CD4-positive, alpha-beta T cell (primary cell): ENCODE measurements at regions not wholly inside any gene's neighbourhood (a gene's known extent, or its start where the extent isn't known, plus 50 kb on each side); places are given as distances from the start of the nearest gene placed in this dataset.
"Not testable (repeated sequence)": the region's sequence is repeated elsewhere in the genome, so short reads cannot be mapped to it uniquely, and the experiment has no call there.

Experiments used
- ATAC-seq: fragments of 200-7000 bp; cut with Tn5 transposase; one replicate; pipeline ENCODE4 v1.10.0; 2022; ENCODE audit warnings: mild to moderate bottlenecking; ENCODE audit not compliant: poor library complexity
- CTCF ChIA-PET: fragments of 350-600 bp; sonication (Branson Sonifier 250); formaldehyde crosslinking; loops from one replicate; lab custom pipeline; 2021; ENCODE audit warnings: antibody characterized with exemption, inconsistent platforms; lab: Charles Lee
- POLR2A ChIA-PET: fragments of 350-600 bp; sonication (Branson Sonifier 250); formaldehyde crosslinking; loops from one replicate; lab custom pipeline; 2021; ENCODE audit warnings: antibody characterized with exemption, inconsistent platforms; lab: Charles Lee
- DNase-seq, 14 experiments: peaks; one replicate each; pipeline ENCODE4 v3.0.0-alpha.2; 2013 to 2020; ENCODE audit warnings: mixed read lengths in 2 of 14
- H3K27ac ChIP-seq, 2 donors: one replicate each; pipeline versions ENCODE4 v1.5.1 to v1.7.0; 2013; ENCODE audit warnings: low read length in 2 of 2, low read depth in 1 of 2, mild to moderate bottlenecking in 1 of 2
- H3K27me3 ChIP-seq, 2 experiments: 1 replicate in 1 of 2; 2 replicates in 1 of 2; pipeline versions ENCODE4 v1.6.1 to v1.7.0; 2013; ENCODE audit warnings: low read length in 2 of 2, control low read depth in 1 of 2, mild to moderate bottlenecking in 1 of 2, moderate library complexity in 1 of 2; ENCODE audit not compliant: insufficient read depth in 2 of 2, control insufficient read depth in 1 of 2
- H3K36me3 ChIP-seq: one replicate; pipeline ENCODE4 v1.6.1; 2013; ENCODE audit warnings: low read length, control low read depth; ENCODE audit not compliant: insufficient read depth
- H3K4me1 ChIP-seq: one replicate; pipeline ENCODE4 v1.6.1; 2013; ENCODE audit warnings: low read length, control low read depth; ENCODE audit not compliant: insufficient read depth
- H3K4me3 ChIP-seq: one replicate; pipeline ENCODE4 v1.5.1; 2013; ENCODE audit warnings: mild to moderate bottlenecking, low read length, moderate library complexity
- H3K9me3 ChIP-seq, 2 experiments: 1 replicate in 1 of 2; 2 replicates in 1 of 2; pipeline versions ENCODE4 v1.6.1 to v1.7.0; 2013; ENCODE audit warnings: low read length in 2 of 2, mild to moderate bottlenecking in 2 of 2, control low read depth in 1 of 2, moderate library complexity in 1 of 2; ENCODE audit not compliant: control insufficient read depth in 1 of 2, insufficient read depth in 1 of 2
- H3K27ac Mint-ChIP-seq: one replicate; pipeline ENCODE4 v1.8.0; 2020; ENCODE audit warnings: mixed read lengths
- H3K27me3 Mint-ChIP-seq: one replicate; pipeline ENCODE4 v1.8.0; 2021; ENCODE audit warnings: mixed read lengths
- H3K36me3 Mint-ChIP-seq: one replicate; pipeline ENCODE4 v1.8.0; 2021; ENCODE audit warnings: low read depth, mixed read lengths
- H3K4me1 Mint-ChIP-seq: one replicate; pipeline ENCODE4 v1.8.0; 2021; ENCODE audit warnings: low read depth, mixed read lengths
- H3K4me3 Mint-ChIP-seq: one replicate; pipeline ENCODE4 v1.8.0; 2020; ENCODE audit warnings: mild to moderate bottlenecking, mixed read lengths
- H3K9me3 Mint-ChIP-seq: one replicate; pipeline ENCODE4 v1.8.0; 2020; ENCODE audit warnings: mixed read lengths
- intact Hi-C, 2 experiments: fragments of 100-400 bp; cut with DNase I in 1 of 2; cut with micrococcal nuclease in 1 of 2; formaldehyde crosslinking; loops; one replicate each; pipeline versions ENCODE4 v1.15.1 to v1.9.0; 2023 to 2025; cut with DNase I, micrococcal nuclease
- TF ChIP-seq, protein P1 (sequence below): fragments of 200-600 bp; IDR thresholded peaks from one replicate; pipeline ENCODE4 v1.8.0; 2022; ENCODE audit warnings: antibody characterized with exemption, mild to moderate bottlenecking

DNA sequence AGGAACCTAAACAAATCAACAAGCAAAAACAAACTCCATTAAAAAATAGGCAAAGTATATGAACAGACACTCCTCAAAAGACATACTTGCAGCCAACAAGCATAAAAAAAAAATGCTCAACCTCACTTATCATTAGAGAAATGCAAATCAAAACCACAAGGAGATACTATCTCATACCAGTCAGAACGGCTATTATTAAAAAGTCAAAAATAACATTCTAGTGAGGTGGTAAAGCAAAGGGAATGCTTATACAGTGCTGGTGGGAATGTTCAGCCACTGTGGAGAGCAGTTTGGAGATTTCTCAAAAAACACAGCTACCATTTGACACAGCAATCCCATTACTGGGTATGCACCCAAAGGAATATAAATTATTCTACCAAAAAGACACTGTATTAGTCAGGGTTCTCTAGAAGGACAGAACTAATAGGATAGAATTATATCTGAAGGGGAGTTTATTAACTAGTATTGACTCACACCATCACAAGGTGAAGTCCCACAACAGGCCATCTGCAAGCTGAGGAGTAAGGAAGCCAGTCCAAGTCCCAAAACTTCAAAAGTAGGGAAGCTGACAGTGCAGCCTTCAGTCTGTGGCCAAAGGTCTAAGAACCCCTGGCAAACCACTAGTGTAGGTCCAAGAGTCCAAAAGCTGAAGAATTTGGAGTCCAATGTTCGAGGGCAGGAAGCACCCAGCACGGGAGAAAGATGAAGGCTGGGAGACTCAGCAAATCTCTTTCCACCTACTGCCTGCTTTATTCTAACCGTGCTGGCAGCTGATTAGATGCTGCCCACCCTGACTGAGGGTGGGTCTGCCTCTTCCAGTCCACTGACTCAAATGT, 101.6 kb upstream of the KRAS start:
- ATAC-seq = no peak
- CTCF ChIA-PET = no interaction called here
- no peaks in the 10 kb centered on the region for H3K9me3 ChIP-seq
- no peaks in the 10 kb centered on the region for H3K27me3 ChIP-seq
- no peak overlapping the region for H3K4me3 ChIP-seq
- no peaks in the 10 kb centered on the region for H3K4me1 ChIP-seq
- no peak for DNase-seq
- no peaks in the 10 kb centered on the region for H3K9me3 Mint-ChIP-seq
- POLR2A ChIA-PET = interaction anchor here (0.6 kb wide), 1 partner anchor 107 kb away, joined by 3 read pairs; no protein-coding TSS in a partner anchor
- TF ChIP-seq, protein P1, sequence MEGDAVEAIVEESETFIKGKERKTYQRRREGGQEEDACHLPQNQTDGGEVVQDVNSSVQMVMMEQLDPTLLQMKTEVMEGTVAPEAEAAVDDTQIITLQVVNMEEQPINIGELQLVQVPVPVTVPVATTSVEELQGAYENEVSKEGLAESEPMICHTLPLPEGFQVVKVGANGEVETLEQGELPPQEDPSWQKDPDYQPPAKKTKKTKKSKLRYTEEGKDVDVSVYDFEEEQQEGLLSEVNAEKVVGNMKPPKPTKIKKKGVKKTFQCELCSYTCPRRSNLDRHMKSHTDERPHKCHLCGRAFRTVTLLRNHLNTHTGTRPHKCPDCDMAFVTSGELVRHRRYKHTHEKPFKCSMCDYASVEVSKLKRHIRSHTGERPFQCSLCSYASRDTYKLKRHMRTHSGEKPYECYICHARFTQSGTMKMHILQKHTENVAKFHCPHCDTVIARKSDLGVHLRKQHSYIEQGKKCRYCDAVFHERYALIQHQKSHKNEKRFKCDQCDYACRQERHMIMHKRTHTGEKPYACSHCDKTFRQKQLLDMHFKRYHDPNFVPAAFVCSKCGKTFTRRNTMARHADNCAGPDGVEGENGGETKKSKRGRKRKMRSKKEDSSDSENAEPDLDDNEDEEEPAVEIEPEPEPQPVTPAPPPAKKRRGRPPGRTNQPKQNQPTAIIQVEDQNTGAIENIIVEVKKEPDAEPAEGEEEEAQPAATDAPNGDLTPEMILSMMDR = no peak
- H3K27me3 Mint-ChIP-seq = no peaks in the 10 kb centered on the region
- peaks cover 5% of the 10 kb centered on the region for H3K4me1 Mint-ChIP-seq
- no peaks in the 10 kb centered on the region for H3K36me3 Mint-ChIP-seq
- no peaks in the 10 kb centered on the region for H3K36me3 ChIP-seq
- intact Hi-C loops = no loop called here
- no peak overlapping the region for H3K27ac Mint-ChIP-seq
- no peak overlapping the region for H3K4me3 Mint-ChIP-seq
- H3K27ac ChIP-seq = no peak overlapping the region

DNA sequence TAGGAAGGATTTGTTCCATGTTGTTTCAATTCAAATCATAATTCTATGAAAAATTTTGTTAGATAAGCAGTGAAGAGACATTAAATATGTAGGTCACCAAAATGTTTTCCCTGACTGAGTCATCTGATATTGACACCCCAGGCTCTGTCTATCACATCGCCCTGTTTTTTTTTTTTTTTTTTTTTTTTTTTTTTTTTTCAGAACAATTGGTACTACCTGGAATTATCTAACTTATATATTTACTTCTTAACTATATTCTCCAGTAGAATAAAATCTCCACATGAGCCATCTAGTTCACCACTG, 97.8 kb upstream of the KRAS start:
- H3K27ac Mint-ChIP-seq = no peak overlapping the region
- no peak overlapping the region for H3K4me3 ChIP-seq
- peaks cover 5% of the 10 kb centered on the region for H3K4me1 Mint-ChIP-seq
- H3K27me3 ChIP-seq = no peaks in the 10 kb centered on the region
- H3K4me1 ChIP-seq = no peaks in the 10 kb centered on the region
- H3K9me3 Mint-ChIP-seq = no peaks in the 10 kb centered on the region
- H3K9me3 ChIP-seq = no peaks in the 10 kb centered on the region
- H3K36me3 Mint-ChIP-seq = no peaks in the 10 kb centered on the region
- no peaks in the 10 kb centered on the region for H3K27me3 Mint-ChIP-seq
- ChIA-PET CTCF (interaction anchor here (1.2 kb wide), 1 partner anchor 107 kb away, joined by 3 read pairs; no protein-coding TSS in a partner anchor), POLR2A (interaction anchor here (1.7 kb wide), 1 partner anchor 36 kb away, joined by 8 read pairs; no protein-coding TSS in a partner anchor)
- TF ChIP-seq, protein P1 = no peak
- ATAC-seq (no peak), DNase-seq (no peak)
- no peak overlapping the region for H3K4me3 Mint-ChIP-seq
- no peak overlapping the region for H3K27ac ChIP-seq
- no peaks in the 10 kb centered on the region for H3K36me3 ChIP-seq
- intact Hi-C loops = no loop called here

DNA sequence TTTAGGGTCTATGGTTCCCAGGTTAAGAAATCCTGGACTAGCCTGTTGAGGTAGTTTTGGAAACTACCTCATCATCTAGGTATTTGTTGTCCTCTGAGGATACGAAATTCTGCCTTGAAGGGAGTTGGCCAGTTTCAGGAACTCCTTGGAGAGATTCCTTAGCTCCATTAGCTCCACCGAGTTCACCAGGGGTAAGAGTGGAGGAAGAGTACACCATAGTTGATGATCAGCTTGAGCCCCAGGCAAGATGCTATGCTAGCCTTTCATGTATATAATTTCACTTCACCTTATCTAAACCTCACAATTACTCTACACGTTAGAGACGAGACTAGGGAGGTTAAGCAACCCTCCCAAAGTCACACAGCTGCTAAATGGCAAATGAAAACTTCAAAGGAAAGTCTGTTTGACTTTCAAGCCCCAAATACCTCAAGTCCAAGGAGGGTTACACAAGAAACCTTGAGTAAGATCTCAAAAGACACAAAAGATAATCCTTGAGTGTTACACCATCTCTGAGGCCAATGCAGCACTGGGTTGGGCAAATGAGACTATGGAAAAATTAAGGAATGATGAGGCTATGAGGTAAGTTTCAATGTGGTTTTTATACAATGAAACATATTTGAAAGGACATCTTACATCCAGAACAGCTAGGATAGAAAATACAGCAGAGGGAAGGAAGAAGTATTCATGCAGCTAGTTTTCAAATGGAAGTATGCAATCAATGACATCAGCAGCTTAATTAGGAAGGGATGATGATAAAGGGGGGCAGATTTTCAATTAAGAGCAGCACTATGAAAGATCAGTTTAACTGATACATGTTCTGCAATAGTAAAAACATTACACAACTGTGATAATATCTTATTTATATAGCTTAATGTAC, 97.2 kb upstream of the KRAS start:
- Histone ChIP-seq H3K4me1 (no peaks in the 10 kb centered on the region), H3K4me3 (no peak overlapping the region), H3K36me3 (no peaks in the 10 kb centered on the region), H3K27me3 (no peaks in the 10 kb centered on the region), H3K27ac (no peak overlapping the region), H3K9me3 (no peaks in the 10 kb centered on the region)
- no peak overlapping the region for H3K4me3 Mint-ChIP-seq
- POLR2A ChIA-PET = interaction anchor here (0.7 to 1.7 kb wide), 3 partner anchors 29 to 97 kb away, joined by 3 to 8 read pairs (median 3); partner anchors contain the start of gene KRAS
- ATAC-seq (no peak), DNase-seq (no peak)
- TF ChIP-seq, protein P1 = no peak
- intact Hi-C loops = no loop called here
- no peak overlapping the region for H3K27ac Mint-ChIP-seq
- CTCF ChIA-PET = interaction anchor here (1.2 kb wide), 1 partner anchor 106 kb away, joined by 3 read pairs; no protein-coding TSS in a partner anchor
- no peaks in the 10 kb centered on the region for H3K9me3 Mint-ChIP-seq
- no peaks in the 10 kb centered on the region for H3K27me3 Mint-ChIP-seq
- H3K36me3 Mint-ChIP-seq = no peaks in the 10 kb centered on the region
- peaks cover 5% of the 10 kb centered on the region for H3K4me1 Mint-ChIP-seq

GRCh38 chr12:25341877-25342276, 91.1 kb upstream of the KRAS start:
- DNase-seq, H3K4me1 ChIP-seq, H3K36me3 Mint-ChIP-seq, H3K27me3 ChIP-seq, H3K4me3 ChIP-seq, H3K27ac Mint-ChIP-seq, H3K27me3 Mint-ChIP-seq, H3K36me3 ChIP-seq, H3K4me1 Mint-ChIP-seq, H3K27ac ChIP-seq, intact Hi-C loops, H3K4me3 Mint-ChIP-seq, H3K9me3 ChIP-seq, ATAC-seq, H3K9me3 Mint-ChIP-seq: not testable (repeated sequence)
- ChIA-PET POLR2A (interaction anchor here (0.6 kb wide), 1 partner anchor 45 kb away, joined by 3 read pairs; no protein-coding TSS in a partner anchor), CTCF (interaction anchor here (1.4 kb wide), 1 partner anchor 100 kb away, joined by 3 read pairs; no protein-coding TSS in a partner anchor)
